ENCODE measurements at regions not wholly inside any gene's neighbourhood (a gene's known extent, or its start where the extent isn't known, plus 50 kb on each side); places are given as distances from the start of the nearest gene placed in this dataset.

DNA sequence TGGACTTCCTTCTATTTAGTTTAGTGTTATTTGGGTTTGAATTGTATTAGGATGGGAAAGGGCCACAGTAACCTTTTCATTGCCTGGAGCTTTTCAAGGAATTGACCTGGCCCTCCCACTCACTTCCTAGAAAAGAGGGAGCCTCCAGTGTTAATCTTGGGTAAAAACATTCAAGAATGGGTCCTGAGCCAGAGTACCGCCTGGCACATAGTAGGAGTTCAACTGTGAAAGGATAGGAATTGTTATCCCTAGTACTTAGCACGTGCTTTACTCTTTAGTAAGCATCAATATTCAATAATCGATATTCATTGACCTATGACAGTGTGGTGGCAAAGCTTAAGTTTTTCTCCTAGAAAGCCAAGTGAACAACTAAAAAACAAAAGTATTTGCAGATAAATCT, 179.9 kb downstream of the IRS1 start:
- no peak for DNase-seq

DNA sequence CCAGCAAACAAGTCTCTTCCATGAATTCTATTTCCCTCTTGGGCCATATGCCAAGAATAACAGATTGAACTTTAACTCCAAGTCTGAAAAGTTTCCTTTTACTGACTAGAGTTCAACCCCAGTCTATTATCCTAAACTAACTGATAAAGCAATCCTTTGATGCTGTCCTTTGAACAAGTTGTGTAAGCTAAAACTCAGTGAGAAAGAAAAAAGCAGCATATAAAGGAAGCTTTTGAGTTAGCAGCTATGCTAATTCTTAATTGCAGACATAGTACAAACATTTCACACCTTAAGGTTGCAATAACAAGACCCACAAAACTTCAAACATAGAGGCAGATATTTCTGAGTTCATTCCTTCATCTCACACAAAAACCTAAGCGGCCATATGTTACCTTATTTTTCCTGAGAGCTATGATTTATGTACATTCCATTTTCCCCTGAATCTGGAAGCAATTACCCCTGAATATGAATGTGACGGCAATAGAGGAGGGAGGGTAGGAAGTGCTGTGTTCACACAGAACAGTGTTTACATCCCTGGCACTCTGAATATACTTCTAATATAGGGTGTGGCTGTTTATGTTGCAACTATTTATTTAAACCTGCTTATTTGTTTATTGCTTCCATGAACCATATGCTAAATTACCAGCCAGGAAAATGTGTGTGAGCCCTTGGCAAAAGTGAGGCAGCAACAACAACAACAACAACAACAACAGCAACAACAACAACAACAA, 180.6 kb downstream of the IRS1 start:
- DNase-seq, result no peak

DNA sequence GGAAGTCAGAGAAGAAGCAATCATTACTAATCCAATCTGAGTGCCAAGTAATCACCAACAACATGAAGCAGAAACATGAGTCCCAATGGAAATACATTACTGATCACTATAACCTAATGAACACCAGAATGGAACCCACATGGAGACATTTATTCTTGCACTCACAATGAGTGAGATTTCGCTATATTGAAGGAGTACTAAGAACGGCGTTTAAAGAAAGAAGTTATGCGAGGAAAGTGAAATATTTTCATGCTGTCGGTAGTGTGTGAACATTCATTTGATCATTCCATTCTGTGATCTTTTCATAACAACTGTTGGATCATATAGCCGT, 181.1 kb downstream of the IRS1 start:
- no peak for DNase-seq

- no peak for DNase-seq
Measured at GRCh38 chr2:226615891-226616290, 183.7 kb downstream of the IRS1 start.

DNA sequence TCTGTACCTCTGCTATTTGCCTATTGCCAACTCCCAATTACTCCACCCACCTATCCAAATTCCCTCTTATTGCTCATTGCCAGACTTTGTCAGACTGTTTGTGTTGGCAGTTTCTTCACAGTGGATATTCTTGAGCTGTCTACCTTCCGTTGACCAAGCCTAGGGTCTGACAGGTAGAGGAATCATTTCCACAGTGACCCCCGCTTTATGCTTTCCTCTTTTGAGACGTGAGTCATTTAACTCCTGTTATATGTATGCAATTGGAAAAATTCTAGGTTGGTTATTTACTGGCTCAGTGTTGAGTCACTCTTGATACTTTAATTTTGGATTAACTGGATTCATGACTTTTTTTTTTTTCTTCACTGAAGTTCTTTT, 187.7 kb downstream of the IRS1 start:
- no peak for DNase-seq

DNA sequence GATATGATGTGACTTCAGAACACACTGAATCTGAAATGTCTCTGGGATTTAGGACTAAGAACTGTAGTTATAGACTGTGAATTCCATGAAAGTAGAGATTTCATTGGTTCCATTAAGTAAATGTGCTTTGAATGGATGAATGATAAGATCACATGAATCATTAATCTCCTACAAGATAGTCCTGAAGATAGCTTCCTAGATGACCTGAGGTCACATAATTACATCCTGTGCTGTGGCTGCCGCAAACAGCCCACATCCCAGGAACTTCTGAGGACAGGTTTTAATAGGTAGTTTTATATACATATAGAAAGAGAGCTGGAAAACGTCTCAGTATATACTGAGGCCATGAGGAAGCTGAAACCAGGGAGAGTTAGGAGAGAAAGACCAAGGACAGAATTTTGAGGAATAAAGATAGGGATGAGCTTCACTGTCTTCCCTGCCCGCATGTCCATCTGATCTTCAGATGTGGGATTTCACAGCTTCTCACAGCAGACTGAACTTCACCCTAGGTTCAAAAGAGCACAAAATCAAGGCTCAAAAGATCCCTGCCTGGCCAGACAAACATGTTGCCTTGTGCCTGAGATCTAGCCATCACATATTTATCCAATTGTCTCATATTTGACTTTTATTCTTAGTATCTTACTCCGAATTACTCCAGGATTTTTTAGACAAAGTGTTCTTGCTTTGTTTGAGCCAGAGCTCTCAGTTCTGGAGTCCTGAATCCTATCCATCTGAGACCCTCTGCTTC, 188.2 kb downstream of the IRS1 start:
- DNase-seq, result no peak

DNA sequence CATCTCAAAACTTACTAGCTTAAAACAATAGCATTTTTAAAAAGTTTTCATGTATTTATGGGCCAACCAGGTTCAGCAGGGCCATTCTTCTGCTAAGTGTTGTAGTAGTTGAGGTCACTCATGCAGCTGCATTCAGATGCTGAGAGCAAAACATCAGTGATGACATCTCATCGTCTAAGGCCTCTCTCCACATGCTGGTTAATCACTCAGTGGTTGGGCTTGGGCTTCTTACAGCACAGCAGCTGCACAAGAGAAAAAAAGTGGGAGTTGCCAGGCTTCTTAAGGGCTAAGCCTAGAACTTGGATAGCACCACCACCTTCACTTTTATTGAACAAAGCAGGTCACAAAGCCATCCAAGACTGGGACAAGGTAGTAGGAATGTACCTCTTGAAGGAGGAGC, 190.3 kb downstream of the IRS1 start:
- DNase-seq, result no peak

GRCh38 chr2:226608451-226608850, 191.2 kb downstream of the IRS1 start:
- peak; percentile 23 for DNase-seq

GRCh38 chr2:226607379-226607778, 192.2 kb downstream of the IRS1 start:
- DNase-seq, result no peak

GRCh38 chr2:226605642-226606041, 194.0 kb downstream of the IRS1 start:
- no peak for DNase-seq

- DNase-seq, result no peak
Measured at GRCh38 chr2:226603606-226604005, 196.0 kb downstream of the IRS1 start.

DNA sequence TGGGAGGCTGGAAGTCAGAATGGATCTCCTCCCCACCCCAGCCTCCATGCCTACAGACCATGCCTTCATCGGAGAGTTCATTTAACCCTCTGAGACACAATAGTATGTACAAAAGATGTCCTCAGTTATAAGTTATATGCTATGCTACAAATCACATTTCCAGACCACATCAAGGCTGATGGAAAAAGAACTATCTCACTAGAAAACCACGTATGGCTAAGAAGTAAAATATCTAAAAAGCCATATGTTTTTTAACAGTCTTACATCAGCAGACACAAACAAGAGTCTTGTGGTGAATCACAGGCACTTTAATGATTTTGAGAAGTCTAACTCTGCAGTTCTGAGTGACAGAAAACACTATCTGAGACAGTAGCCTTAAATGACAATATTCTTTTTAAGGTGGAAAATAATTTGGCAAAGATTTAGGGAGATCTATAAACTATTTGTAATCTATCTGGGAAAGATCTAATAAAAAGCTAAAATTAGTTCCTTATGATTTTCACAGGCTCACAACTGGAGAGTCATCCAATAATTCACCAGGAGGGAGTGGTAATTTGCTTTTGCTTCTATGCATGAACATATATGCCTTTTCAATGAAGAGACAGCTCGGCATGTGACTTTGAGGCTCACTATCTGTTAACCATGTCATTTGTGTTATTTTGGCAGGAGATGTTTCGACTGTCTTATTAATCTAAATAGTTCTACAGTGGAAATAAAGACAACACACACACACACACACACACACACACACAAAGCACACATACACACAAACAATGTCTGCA, 197.5 kb downstream of the IRS1 start:
- no peak for DNase-seq

GRCh38 chr2:226600802-226601201, 198.8 kb downstream of the IRS1 start:
- no peak for DNase-seq

GRCh38 chr2:226600184-226600583, 199.4 kb downstream of the IRS1 start:
- DNase-seq, result no peak

DNA sequence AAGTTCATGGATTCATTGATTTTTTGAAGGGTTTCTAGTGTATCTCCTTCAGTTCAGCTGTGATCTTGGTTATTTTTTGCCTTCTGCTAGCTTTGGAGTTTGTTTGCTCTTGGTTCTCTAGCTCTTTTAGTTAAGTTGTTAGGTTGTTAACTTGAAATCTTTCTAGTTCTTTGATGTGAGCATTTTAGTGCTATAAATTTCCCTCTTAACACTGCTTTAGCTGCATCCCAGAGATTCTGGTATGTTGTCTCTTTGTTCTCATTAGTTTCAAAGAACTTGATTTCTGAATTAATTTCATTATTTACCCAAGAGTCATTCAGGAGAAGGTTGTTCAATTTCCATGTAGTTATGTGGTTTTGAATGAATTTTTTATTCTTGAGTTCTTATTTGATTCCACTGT, 210.6 kb downstream of the IRS1 start:
- no peak for DNase-seq

DNA sequence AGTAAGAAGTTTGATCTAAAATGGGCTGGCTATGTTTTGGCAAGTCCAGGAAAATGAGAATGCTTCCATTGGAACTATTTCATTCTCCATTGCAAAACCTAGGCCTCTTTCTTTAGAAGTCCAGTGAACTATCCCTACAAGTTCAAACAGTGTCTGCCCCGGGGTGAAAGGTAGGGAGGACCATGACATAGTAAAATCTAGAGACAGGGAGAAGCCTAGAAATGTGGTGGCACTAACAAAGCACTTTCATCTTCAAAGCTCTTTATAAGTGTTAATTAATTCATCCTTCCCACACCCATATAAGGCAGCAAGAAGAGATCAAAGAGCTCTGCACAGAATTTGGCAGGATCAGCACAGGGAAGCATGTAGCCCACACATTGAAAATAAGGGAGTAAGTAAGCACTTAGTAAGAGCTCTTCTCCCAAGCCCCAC, 214.5 kb downstream of the IRS1 start:
- DNase-seq, result no peak

GRCh38 chr2:226584518-226585055, 215.0 kb downstream of the IRS1 start:
- DNase-seq, result no peak

DNA sequence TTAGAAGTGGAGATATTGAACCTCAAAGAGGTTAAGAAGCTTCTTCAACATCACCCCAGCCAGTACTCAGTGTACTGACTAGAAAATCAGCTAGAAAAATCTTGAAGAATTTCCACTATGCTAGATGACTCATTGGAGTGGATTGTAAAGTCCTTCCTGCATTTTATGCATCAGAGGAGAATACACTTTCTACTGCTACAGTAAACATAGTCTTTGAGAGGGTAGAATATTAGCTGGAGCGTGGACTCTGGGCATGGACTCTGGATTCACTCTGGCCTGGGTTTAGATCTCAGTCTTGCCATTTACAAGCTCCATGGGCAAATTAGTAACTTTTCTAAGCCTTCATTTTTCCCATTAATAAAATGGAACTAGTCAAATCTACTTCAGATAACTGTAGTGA, 215.9 kb downstream of the IRS1 start:
- DNase-seq, result no peak

GRCh38 chr2:226581661-226582060, 218.0 kb downstream of the IRS1 start:
- DNase-seq, result no peak

DNA sequence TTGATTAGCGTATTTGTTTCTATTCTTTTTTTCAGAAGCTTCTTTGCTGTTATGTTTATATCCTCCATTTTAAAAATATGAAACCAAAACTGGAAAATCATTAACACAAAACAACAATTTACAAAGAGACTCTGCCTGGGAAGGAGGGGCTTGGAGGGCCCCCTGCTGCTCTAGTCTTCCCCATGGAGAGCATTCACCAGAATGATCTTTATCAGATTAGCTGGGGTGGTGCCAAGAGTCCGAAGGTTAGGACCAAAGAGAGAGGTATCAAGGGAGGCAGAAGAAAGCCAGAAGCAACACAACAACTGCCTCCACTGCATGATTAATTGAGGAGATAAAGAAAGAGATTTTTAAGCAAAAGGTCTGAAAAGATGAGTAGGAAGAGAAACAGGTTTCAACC, 218.6 kb downstream of the IRS1 start:
- no peak for DNase-seq

DNA sequence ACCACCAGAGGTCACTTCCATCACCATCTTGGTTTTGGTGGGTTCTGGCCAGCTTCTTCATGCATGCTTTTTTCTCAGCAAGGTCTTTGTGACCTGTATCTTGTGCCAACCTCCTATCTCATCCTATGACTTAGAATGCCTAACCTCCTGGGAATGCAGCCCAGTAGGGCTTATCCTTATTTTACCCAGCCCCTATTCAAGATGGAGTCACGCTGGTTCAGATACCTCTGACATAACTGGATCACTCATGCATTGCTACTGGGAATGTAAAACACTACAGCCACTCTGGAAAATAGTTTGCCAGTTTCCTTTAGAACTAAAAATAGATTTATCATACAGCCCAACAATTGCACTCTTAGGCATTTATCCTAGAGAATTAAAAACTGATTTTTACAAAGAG, 219.2 kb downstream of the IRS1 start:
- no peak for DNase-seq

- DNase-seq, result no peak
Measured at GRCh38 chr2:226579519-226579918, 220.1 kb downstream of the IRS1 start.

- DNase-seq, result no peak
Measured at GRCh38 chr2:226578879-226579278, 220.7 kb downstream of the IRS1 start.

- DNase-seq, result no peak
Measured at GRCh38 chr2:226578373-226578772, 221.2 kb downstream of the IRS1 start.
